Kidney epithelial cell (primary cell): ENCODE measurements at regions not wholly inside any gene's neighbourhood (a gene's known extent, or its start where the extent isn't known, plus 50 kb on each side); places are given as distances from the start of the nearest gene placed in this dataset.
A peak's percentile ranks its signal among the peaks of the same experiment; 100 is the strongest.
"Not testable (repeated sequence)": the region's sequence is repeated elsewhere in the genome, so short reads cannot be mapped to it uniquely, and the experiment has no call there.

ENCODE experiments used
- DNase-seq: peaks from one replicate; pipeline ENCODE4 v3.0.0-alpha.2; 2010; ENCODE audit warnings: low read depth
- H3K27me3 ChIP-seq: 2 replicates; pipeline ENCODE4 v1.6.0; 2011; ENCODE audit warnings: low read length; ENCODE audit not compliant: control insufficient read depth, insufficient read depth
- H3K36me3 ChIP-seq: 2 replicates; pipeline ENCODE4 v1.5.1; 2011; ENCODE audit warnings: low read length; ENCODE audit not compliant: control insufficient read depth, insufficient read depth
- H3K4me3 ChIP-seq: 2 replicates; pipeline ENCODE4 v1.5.1; 2011; ENCODE audit warnings: low read depth, mild to moderate bottlenecking, control low read depth, low read length
- CTCF ChIP-seq: IDR thresholded peaks from 2 replicates; pipeline ENCODE4 v1.5.1; 2011; ENCODE audit warnings: mild to moderate bottlenecking, moderate library complexity, low read length, control low read depth, inconsistent platforms; ENCODE audit not compliant: insufficient read depth, poor library complexity, severe bottlenecking

DNA sequence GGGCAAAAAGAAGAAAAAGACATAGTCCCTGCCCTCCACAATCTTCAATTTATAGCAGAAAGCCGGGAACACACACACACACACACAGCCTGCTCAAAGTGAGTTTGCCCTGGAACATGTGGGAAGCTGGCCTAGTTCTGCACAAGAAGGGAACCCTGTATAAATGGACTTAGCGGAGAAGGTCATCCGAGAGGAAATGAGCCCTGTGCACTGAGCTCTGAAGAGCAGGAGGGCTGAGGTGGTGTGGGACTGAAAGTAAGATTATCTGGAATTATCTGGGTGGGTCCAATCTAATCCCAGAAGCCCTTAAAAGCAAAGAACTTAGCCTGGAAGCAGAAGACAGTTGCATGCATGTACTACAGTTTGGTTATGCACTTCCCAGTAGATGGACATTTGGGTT, 90.0 kb upstream of the CTSV start:
- TF ChIP-seq CTCF: no peak
- Histone ChIP-seq H3K36me3 (no peaks in the 10 kb centered on the region), H3K27me3 (no peaks in the 10 kb centered on the region), H3K4me3 (no peak overlapping the region)
- DNase-seq: no peak

- DNase-seq: no peak
- H3K27me3 ChIP-seq: no peaks in the 10 kb centered on the region
- H3K4me3 ChIP-seq: no peak overlapping the region
- no peaks in the 10 kb centered on the region for H3K36me3 ChIP-seq
- TF ChIP-seq CTCF: no peak
These were observed 85.3 kb upstream of the CTSV start for GRCh38 chr9:97124256-97124655.

DNA sequence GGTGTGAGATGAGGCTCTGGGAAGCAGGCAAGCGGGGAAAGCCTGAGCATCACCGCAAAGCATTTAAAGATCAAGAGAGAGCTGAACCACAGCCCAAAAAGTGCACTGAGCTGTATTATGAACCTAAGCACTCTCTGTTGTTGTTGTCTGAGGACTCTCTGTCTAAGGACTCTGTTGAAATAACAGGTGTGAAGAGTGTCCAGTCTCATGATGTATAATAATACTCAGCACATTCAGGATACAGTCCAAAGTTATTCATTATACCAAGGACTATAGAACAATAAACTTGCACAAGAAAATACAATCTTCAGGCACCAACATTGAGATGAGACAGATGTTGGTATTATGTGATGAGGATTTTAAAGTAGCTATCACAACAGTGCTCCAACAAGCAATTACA, 71.8 kb upstream of the CTSV start:
- DNase-seq: no peak
- no peaks in the 10 kb centered on the region for H3K36me3 ChIP-seq
- H3K27me3 ChIP-seq: no peaks in the 10 kb centered on the region
- no peak overlapping the region for H3K4me3 ChIP-seq
- no peak for TF ChIP-seq CTCF

DNA sequence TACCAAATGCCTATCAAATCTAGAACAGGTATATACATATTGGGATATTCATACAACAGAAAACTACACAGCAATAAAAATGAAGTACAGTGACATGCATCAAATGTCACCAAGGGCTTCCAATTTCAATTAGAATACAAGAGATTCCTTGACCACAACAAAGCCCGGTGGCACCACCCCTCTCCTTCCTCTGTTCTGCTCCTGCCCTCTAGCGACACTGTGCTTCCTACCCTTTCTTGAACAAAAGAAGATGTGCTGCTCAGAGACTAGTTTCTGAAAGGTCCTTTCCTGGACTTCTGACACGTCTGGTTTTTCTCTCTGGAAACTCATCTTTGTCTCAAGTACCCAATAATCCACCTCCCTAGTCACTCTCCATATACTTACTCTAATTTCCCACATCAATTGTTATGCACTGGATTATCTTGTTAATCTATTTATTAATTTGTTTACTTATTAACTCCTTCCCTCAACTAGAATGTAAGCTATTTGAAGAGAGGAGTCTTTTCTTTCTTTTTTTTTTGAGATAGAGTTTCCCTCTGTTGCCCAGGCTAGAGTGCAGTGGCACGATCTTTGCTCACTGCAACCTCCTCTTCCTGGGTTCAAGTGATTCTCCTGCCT, 70.4 kb upstream of the CTSV start:
- Histone ChIP-seq H3K4me3 (no peak overlapping the region), H3K27me3 (no peaks in the 10 kb centered on the region), H3K36me3 (no peaks in the 10 kb centered on the region)
- peak; percentile 19 for DNase-seq
- peak; percentile 73 for TF ChIP-seq CTCF

DNA sequence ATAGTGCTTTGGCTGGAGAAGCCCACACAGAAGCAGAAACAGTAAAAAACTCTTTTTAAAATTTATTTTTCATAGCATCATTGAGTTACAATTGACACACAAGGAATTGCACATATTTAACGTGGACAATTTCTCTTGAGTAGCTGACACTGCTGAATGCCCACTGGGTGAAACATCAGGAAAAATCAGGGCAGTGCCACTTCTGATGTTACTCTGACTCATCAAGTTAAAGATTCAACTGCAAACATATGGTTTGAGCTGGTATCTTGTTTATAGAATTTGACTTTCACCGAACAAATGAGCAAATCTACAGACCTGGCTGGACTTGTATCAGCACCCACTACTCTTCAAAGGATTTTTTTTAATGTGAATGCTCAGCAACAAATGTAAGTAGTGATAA, 66.3 kb upstream of the CTSV start:
- not testable (repeated sequence) for H3K27me3 ChIP-seq, H3K4me3 ChIP-seq, H3K36me3 ChIP-seq
- peak; percentile 28 for DNase-seq

GRCh38 chr9:97103613-97104383, 64.9 kb upstream of the CTSV start:
- H3K4me3 ChIP-seq, H3K27me3 ChIP-seq, H3K36me3 ChIP-seq, DNase-seq: not testable (repeated sequence)

GRCh38 chr9:97099540-97099939, 60.6 kb upstream of the CTSV start:
- not testable (repeated sequence) for H3K27me3 ChIP-seq, H3K4me3 ChIP-seq, H3K36me3 ChIP-seq, DNase-seq
